ENCODE measurements at regions not wholly inside any gene's neighbourhood (a gene's known extent, or its start where the extent isn't known, plus 50 kb on each side); places are given as distances from the start of the nearest gene placed in this dataset.

- TF ChIP-seq, protein P1, sequence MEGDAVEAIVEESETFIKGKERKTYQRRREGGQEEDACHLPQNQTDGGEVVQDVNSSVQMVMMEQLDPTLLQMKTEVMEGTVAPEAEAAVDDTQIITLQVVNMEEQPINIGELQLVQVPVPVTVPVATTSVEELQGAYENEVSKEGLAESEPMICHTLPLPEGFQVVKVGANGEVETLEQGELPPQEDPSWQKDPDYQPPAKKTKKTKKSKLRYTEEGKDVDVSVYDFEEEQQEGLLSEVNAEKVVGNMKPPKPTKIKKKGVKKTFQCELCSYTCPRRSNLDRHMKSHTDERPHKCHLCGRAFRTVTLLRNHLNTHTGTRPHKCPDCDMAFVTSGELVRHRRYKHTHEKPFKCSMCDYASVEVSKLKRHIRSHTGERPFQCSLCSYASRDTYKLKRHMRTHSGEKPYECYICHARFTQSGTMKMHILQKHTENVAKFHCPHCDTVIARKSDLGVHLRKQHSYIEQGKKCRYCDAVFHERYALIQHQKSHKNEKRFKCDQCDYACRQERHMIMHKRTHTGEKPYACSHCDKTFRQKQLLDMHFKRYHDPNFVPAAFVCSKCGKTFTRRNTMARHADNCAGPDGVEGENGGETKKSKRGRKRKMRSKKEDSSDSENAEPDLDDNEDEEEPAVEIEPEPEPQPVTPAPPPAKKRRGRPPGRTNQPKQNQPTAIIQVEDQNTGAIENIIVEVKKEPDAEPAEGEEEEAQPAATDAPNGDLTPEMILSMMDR (IDR thresholded peaks at IDR 0.05) = no peak
- no peak for TF ChIP-seq POLR2A (IDR thresholded peaks at IDR 0.05)
Measured at GRCh38 chr20:48129345-48129942, 344.2 kb upstream of the SULF2 start.
